ENCODE measurements at regions not wholly inside any gene's neighbourhood (a gene's known extent, or its start where the extent isn't known, plus 50 kb on each side); places are given as distances from the start of the nearest gene placed in this dataset.

GRCh38 chr10:100693821-100694220 lies 51.6 kb upstream of the PAX2 start:
- CTCF ChIA-PET, result interaction anchor here (0.6 kb wide), 1 partner anchor 52 kb away, joined by 5 read pairs; the partner anchor contains the start of gene PAX2
- intact Hi-C loops (cut with micrococcal nuclease), result no loop called here
- Histone ChIP-seq H3K9me2 (ENCODE audit: insufficient read depth) (no peaks in the 10 kb centered on the region), H3K4me1 (ENCODE audit: control insufficient read depth in 1 of 2, insufficient read depth in 2 of 2, low read length in 2 of 2) (peaks cover 13 to 15% of the 10 kb centered on the region in 2 experiments), H4K20me1 (ENCODE audit: insufficient read depth) (no peaks in the 10 kb centered on the region), H3K9me3 (ENCODE audit: control insufficient read depth in 1 of 2, insufficient read depth in 1 of 2, low read depth in 1 of 2, low read length in 2 of 2) (no peaks in the 10 kb centered on the region), H3K4me2 (ENCODE audit: low read length) (no peak overlapping the region), H3K4me3 (replicated peaks in 1 of 2; ENCODE audit: low read depth in 1 of 2, low read length in 2 of 2) (no peak overlapping the region), H3K36me3 (ENCODE audit: control insufficient read depth in 1 of 2, insufficient read depth in 2 of 2, low read length in 2 of 2) (no peaks in the 10 kb centered on the region), H3K79me2 (ENCODE audit: insufficient read depth, low read length) (no peaks in the 10 kb centered on the region), H3K27ac (ENCODE audit: low read depth, low read length) (no peak overlapping the region), H3K27me3 (ENCODE audit: insufficient read depth, low read length) (peaks cover 7% of the 10 kb centered on the region), H3K9ac (ENCODE audit: low read length) (no peak overlapping the region), H2AFZ (ENCODE audit: low read depth, low read length, poor library complexity, severe bottlenecking) (no peak overlapping the region)
- no TSS peak for BruUV-seq (replicated peaks)
- TF ChIP-seq ZBTB33 (IDR thresholded peaks at IDR 0.05; ENCODE audit: extremely low read depth, insufficient replicate concordance, low read length), result no peak
- TF ChIP-seq CEBPB (IDR thresholded peaks at IDR 0.05; ENCODE audit: low read depth), result no peak
- no peak for TF ChIP-seq SIN3A (IDR thresholded peaks at IDR 0.05; ENCODE audit: low read depth)
- no peak for TF ChIP-seq POLR2A (IDR thresholded peaks at IDR 0.05; ENCODE audit: borderline replicate concordance, extremely low read depth, insufficient read depth, insufficient read length)
- TF ChIP-seq ATF3 (IDR thresholded peaks at IDR 0.05), result no peak
- no peak for TF ChIP-seq REST (IDR thresholded peaks at IDR 0.05; ENCODE audit: low read depth)
- TF ChIP-seq TCF7L2 (IDR thresholded peaks at IDR 0.05; ENCODE audit: borderline replicate concordance, extremely low read depth, insufficient read depth, insufficient read length), result no peak
- no peak for TF ChIP-seq SRF (IDR thresholded peaks at IDR 0.05; ENCODE audit: low read depth)
- no peak for TF ChIP-seq EGR1 (IDR thresholded peaks at IDR 0.05; ENCODE audit: low read depth)
- no peak for TF ChIP-seq CBX3 (IDR thresholded peaks at IDR 0.05; ENCODE audit: low read depth)
- no peak for TF ChIP-seq FOSL1 (IDR thresholded peaks at IDR 0.05; ENCODE audit: low read depth)
- TF ChIP-seq POLR2AphosphoS5 (IDR thresholded peaks at IDR 0.05; ENCODE audit: low read depth, low read length), result no peak
- no peak for TF ChIP-seq ZNF274 (IDR thresholded peaks at IDR 0.05; ENCODE audit: low read depth, low read length)
- no peak for TF ChIP-seq CTCF (IDR thresholded peaks at IDR 0.05 in 2 of 3, conservative IDR thresholded peaks at IDR 0.05 in 1 of 3; ENCODE audit: borderline replicate concordance in 1 of 3, insufficient read depth in 1 of 3, low read depth in 2 of 3, low read length in 2 of 3)
- no peak for TF ChIP-seq RAD21 (IDR thresholded peaks at IDR 0.05; ENCODE audit: low read depth)
- TF ChIP-seq EZH2 (IDR thresholded peaks at IDR 0.05), result no peak
- DNase-seq (ENCODE audit: low read depth, low spot score), result no peak
- POLR2A ChIA-PET, result no interaction called here
- RAD21 ChIA-PET (ENCODE audit: low non-redundant PET in 1 of 2, low total read pairs in 2 of 2, uncharacterized antibody in 2 of 2, unreplicated experiment in 2 of 2), result no interaction called here
- ATAC-seq, result no peak

All from HCT116 (cell line).